ENCODE measurements at regions not wholly inside any gene's neighbourhood (a gene's known extent, or its start where the extent isn't known, plus 50 kb on each side); places are given as distances from the start of the nearest gene placed in this dataset.

DNA sequence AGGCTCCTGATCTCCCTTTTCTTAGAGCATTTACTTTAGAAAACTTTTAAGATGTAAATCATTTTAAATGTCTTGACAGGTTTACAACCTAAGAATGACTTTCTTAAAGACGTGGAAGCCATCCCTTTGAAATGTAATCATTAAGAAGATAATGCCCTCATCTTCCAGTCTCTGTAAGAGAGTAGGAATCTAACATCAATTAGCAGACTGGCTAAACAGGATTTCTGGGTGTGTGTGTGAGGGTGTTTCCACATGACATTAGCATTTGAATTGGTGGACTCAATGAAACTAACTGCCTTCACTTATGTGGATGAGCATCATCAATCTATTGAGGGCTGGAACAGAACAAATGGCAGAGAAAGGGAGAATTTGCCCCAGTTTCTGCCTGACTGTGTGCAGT, 329.5 kb downstream of the RPL10L start:
- FAIRE-seq (no peak), DNase-seq (ENCODE audit: low read depth, low spot score) (no peak)
- H3K9me1 ChIP-seq (replicated peaks; ENCODE audit: control insufficient read depth, extremely low read depth, insufficient read depth, low read length): no peaks in the 10 kb centered on the region
- no peak overlapping the region for H2AFZ ChIP-seq (ENCODE audit: low read depth, low read length)
- no peak overlapping the region for H3K4me2 ChIP-seq (ENCODE audit: insufficient read depth, low read length)
- H3K9me3 ChIP-seq (replicated peaks; ENCODE audit: control insufficient read depth, insufficient read depth, low read length): no peaks in the 10 kb centered on the region
- no peaks in the 10 kb centered on the region for H3K36me3 ChIP-seq (ENCODE audit: control insufficient read depth in 2 of 2, extremely low read depth in 1 of 2, insufficient read depth in 2 of 2, low read length in 2 of 2)
- POLR2A ChIA-PET: no interaction called here
- BruUV-seq (replicated peaks): no TSS peak
- intact Hi-C loops (cut with micrococcal nuclease): no loop called here
- no peaks in the 10 kb centered on the region for H3K79me2 ChIP-seq (ENCODE audit: control insufficient read depth, insufficient read depth, low read length)
- no peaks in the 10 kb centered on the region for H3K27me3 ChIP-seq (ENCODE audit: control insufficient read depth in 2 of 2, insufficient read depth in 2 of 2, low read length in 2 of 2)
- peaks cover 5% of the 10 kb centered on the region for H3K4me1 ChIP-seq (ENCODE audit: control insufficient read depth, extremely low read depth, insufficient read depth, low read length)
- TF ChIP-seq POLR2AphosphoS5 (IDR thresholded peaks at IDR 0.05; ENCODE audit: insufficient read depth, low read depth, low read length) (no peak), POLR2A (IDR thresholded peaks at IDR 0.05; ENCODE audit: low read depth, low read length) (no peak), MYC (IDR thresholded peaks at IDR 0.05; ENCODE audit: low read depth, low read length) (no peak), EZH2 (IDR thresholded peaks at IDR 0.05; ENCODE audit: borderline replicate concordance, low read depth, low read length, severe bottlenecking) (no peak), GATA2 (IDR thresholded peaks at IDR 0.05; ENCODE audit: insufficient read depth, insufficient read length, low read depth, low read length) (no peak), FOS (IDR thresholded peaks at IDR 0.05; ENCODE audit: borderline replicate concordance, insufficient read depth, low read length) (no peak), JUN (IDR thresholded peaks at IDR 0.05; ENCODE audit: borderline replicate concordance, insufficient read depth, insufficient read length, low read depth) (no peak)
- TF ChIP-seq, protein P1, sequence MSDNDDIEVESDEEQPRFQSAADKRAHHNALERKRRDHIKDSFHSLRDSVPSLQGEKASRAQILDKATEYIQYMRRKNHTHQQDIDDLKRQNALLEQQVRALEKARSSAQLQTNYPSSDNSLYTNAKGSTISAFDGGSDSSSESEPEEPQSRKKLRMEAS (IDR thresholded peaks at IDR 0.05; ENCODE audit: insufficient read depth, insufficient read length): no peak
- TF ChIP-seq, protein P2, sequence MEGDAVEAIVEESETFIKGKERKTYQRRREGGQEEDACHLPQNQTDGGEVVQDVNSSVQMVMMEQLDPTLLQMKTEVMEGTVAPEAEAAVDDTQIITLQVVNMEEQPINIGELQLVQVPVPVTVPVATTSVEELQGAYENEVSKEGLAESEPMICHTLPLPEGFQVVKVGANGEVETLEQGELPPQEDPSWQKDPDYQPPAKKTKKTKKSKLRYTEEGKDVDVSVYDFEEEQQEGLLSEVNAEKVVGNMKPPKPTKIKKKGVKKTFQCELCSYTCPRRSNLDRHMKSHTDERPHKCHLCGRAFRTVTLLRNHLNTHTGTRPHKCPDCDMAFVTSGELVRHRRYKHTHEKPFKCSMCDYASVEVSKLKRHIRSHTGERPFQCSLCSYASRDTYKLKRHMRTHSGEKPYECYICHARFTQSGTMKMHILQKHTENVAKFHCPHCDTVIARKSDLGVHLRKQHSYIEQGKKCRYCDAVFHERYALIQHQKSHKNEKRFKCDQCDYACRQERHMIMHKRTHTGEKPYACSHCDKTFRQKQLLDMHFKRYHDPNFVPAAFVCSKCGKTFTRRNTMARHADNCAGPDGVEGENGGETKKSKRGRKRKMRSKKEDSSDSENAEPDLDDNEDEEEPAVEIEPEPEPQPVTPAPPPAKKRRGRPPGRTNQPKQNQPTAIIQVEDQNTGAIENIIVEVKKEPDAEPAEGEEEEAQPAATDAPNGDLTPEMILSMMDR (IDR thresholded peaks at IDR 0.05; ENCODE audit: extremely low read depth in 1 of 2, insufficient read depth in 1 of 2, low read depth in 1 of 2, low read length in 2 of 2): no peak
- dilution Hi-C loops (cut with MboI; ENCODE audit: extremely low pct_ligation_motif_present, low sequenced_read_pairs): no loop called here
- H3K9ac ChIP-seq (replicated peaks; ENCODE audit: extremely low read depth, insufficient read depth, low read length): no peak overlapping the region
- CTCF ChIA-PET: no interaction called here
- H4K20me1 ChIP-seq (replicated peaks; ENCODE audit: control insufficient read depth, extremely low read depth, insufficient read depth, low read length): no peaks in the 10 kb centered on the region
- H3K4me3 ChIP-seq (replicated peaks in 1 of 3; ENCODE audit: insufficient read depth in 1 of 3, low read depth in 1 of 3, low read length in 3 of 3): no peak overlapping the region
- no peak overlapping the region for H3K27ac ChIP-seq (ENCODE audit: insufficient read depth, low read depth, low read length)
